SW 1271 (cell line): ENCODE measurements at regions not wholly inside any gene's neighbourhood (a gene's known extent, or its start where the extent isn't known, plus 50 kb on each side); places are given as distances from the start of the nearest gene placed in this dataset.
"Not testable (repeated sequence)": the region's sequence is repeated elsewhere in the genome, so short reads cannot be mapped to it uniquely, and the experiment has no call there.

ENCODE experiments used
- DNase-seq, 2 experiments: peaks; one replicate each; lab custom pipeline; 2025; lab: John Stamatoyannopoulos, UW

- peak in 1 of 2 experiments; percentile 28 for DNase-seq
These were observed 56.0 kb upstream of the FAM174A start for GRCh38 chr5:100479079-100479688.

- DNase-seq = no peak
These were observed 63.1 kb upstream of the FAM174A start for GRCh38 chr5:100472091-100472490.

- no peak for DNase-seq
These were observed 65.4 kb upstream of the FAM174A start for GRCh38 chr5:100469767-100470166.

GRCh38 chr5:100464418-100464817, 70.8 kb upstream of the FAM174A start:
- no peak for DNase-seq

GRCh38 chr5:100456615-100457014, 78.6 kb upstream of the FAM174A start:
- no peak for DNase-seq

- DNase-seq = no peak
These were observed 83.0 kb upstream of the FAM174A start for GRCh38 chr5:100452126-100452525.

GRCh38 chr5:100448111-100448528, 87.1 kb upstream of the FAM174A start:
- no peak for DNase-seq

- DNase-seq = no peak
These were observed 88.2 kb upstream of the FAM174A start for GRCh38 chr5:100446879-100447430.

- no peak for DNase-seq
These were observed 90.2 kb upstream of the FAM174A start for GRCh38 chr5:100444961-100445360.

- no peak for DNase-seq
These were observed 100.4 kb upstream of the FAM174A start for GRCh38 chr5:100434815-100435214.

- no peak for DNase-seq
These were observed 102.4 kb upstream of the FAM174A start for GRCh38 chr5:100432741-100433140.

- peak in 1 of 2 experiments; percentile 48 for DNase-seq
These were observed 104.6 kb upstream of the FAM174A start for GRCh38 chr5:100430268-100431195.

- DNase-seq = no peak
These were observed 110.4 kb upstream of the FAM174A start for GRCh38 chr5:100424787-100425186.

GRCh38 chr5:100424017-100424416, 111.2 kb upstream of the FAM174A start:
- DNase-seq = no peak

- DNase-seq = peak in 1 of 2 experiments; percentile 12
These were observed 111.8 kb upstream of the FAM174A start for GRCh38 chr5:100423330-100423729.

GRCh38 chr5:100421360-100421759, 113.8 kb upstream of the FAM174A start:
- DNase-seq = no peak

- no peak for DNase-seq
These were observed 116.9 kb upstream of the FAM174A start for GRCh38 chr5:100418231-100418630.

- DNase-seq = no peak
These were observed 125.5 kb upstream of the FAM174A start for GRCh38 chr5:100409660-100410151.

GRCh38 chr5:100407053-100407452, 128.1 kb upstream of the FAM174A start:
- DNase-seq = no peak

- no peak for DNase-seq
These were observed 128.5 kb upstream of the FAM174A start for GRCh38 chr5:100406640-100407039.

- DNase-seq = no peak
These were observed 133.1 kb upstream of the FAM174A start for GRCh38 chr5:100402071-100402470.

- DNase-seq = no peak
These were observed 134.0 kb upstream of the FAM174A start for GRCh38 chr5:100401149-100401548.

- DNase-seq = not testable (repeated sequence)
These were observed 136.4 kb upstream of the FAM174A start for GRCh38 chr5:100398815-100399214.
